ENCODE measurements at regions not wholly inside any gene's neighbourhood (a gene's known extent, or its start where the extent isn't known, plus 50 kb on each side); places are given as distances from the start of the nearest gene placed in this dataset.
"Not testable (repeated sequence)": the region's sequence is repeated elsewhere in the genome, so short reads cannot be mapped to it uniquely, and the experiment has no call there.

DNA sequence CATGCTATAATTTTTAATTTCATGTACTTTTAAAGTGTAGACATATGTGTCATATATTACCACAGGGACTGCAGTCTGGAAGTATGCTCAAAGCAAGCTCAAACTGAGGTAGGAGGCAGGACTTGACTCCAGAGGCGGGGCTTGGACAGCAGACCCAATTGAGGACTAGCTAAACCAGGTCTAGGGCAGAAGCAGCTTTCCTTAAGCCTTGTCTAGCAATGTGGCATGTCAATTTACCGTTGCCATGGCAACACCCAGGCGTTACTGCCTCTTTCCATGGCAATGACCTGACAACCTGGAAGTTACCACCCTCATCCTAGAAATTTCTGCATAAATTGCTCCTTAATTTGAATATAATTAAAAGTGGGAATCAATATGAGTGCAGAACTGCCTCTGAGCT is 249.2 kb upstream of the CXorf66 start:
- not testable (repeated sequence) for TF ChIP-seq GABPB1 (CRISPR knock-in tag; IDR thresholded peaks at IDR 0.05); ESRRA (CRISPR knock-in tag; IDR thresholded peaks at IDR 0.05; ENCODE audit: borderline replicate concordance)
- TF ChIP-seq, protein P1, sequence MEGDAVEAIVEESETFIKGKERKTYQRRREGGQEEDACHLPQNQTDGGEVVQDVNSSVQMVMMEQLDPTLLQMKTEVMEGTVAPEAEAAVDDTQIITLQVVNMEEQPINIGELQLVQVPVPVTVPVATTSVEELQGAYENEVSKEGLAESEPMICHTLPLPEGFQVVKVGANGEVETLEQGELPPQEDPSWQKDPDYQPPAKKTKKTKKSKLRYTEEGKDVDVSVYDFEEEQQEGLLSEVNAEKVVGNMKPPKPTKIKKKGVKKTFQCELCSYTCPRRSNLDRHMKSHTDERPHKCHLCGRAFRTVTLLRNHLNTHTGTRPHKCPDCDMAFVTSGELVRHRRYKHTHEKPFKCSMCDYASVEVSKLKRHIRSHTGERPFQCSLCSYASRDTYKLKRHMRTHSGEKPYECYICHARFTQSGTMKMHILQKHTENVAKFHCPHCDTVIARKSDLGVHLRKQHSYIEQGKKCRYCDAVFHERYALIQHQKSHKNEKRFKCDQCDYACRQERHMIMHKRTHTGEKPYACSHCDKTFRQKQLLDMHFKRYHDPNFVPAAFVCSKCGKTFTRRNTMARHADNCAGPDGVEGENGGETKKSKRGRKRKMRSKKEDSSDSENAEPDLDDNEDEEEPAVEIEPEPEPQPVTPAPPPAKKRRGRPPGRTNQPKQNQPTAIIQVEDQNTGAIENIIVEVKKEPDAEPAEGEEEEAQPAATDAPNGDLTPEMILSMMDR (IDR thresholded peaks at IDR 0.05), result not testable (repeated sequence)
- TF ChIP-seq, protein P2, sequence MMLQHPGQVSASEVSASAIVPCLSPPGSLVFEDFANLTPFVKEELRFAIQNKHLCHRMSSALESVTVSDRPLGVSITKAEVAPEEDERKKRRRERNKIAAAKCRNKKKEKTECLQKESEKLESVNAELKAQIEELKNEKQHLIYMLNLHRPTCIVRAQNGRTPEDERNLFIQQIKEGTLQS (CRISPR knock-in tag; conservative IDR thresholded peaks at IDR 0.05), result not testable (repeated sequence)

Measured in WTC11 (cell line).